HL-60 (cell line): ENCODE measurements at regions not wholly inside any gene's neighbourhood (a gene's known extent, or its start where the extent isn't known, plus 50 kb on each side); places are given as distances from the start of the nearest gene placed in this dataset.

ENCODE experiments used
- DNase-seq, 2 experiments: peaks; one replicate each; pipeline ENCODE4 v3.0.0-alpha.2; 2010 to 2020; ENCODE audit warnings: low read depth in 1 of 2, low spot score in 1 of 2
- H3K27ac ChIP-seq: fragments of 250-450 bp; sonication (Bioruptor Pico); replicated peaks from 2 replicates; pipeline ENCODE4 v1.5.1; 2020; ENCODE audit warnings: mild to moderate bottlenecking, moderate library complexity
- H3K27me3 ChIP-seq: fragments of 250-450 bp; sonication (Bioruptor Pico); 2 replicates; pipeline ENCODE4 v1.5.1; 2021; ENCODE audit warnings: mild to moderate bottlenecking, moderate library complexity; ENCODE audit not compliant: insufficient read depth, poor library complexity, severe bottlenecking
- H3K4me3 ChIP-seq: replicated peaks from 2 replicates; pipeline ENCODE4 v1.5.1; 2011; ENCODE audit warnings: mild to moderate bottlenecking, control low read depth, low read length; ENCODE audit not compliant: insufficient read depth
- GABPA ChIP-seq: IDR thresholded peaks from 2 replicates; pipeline ENCODE4 v1.6.1; 2012; ENCODE audit warnings: low read depth
- POLR2AphosphoS5 ChIP-seq: IDR thresholded peaks from 2 replicates; pipeline ENCODE4 v1.6.1; 2012; ENCODE audit warnings: low read depth
- SPI1 ChIP-seq: IDR thresholded peaks from 2 replicates; pipeline ENCODE4 v1.6.1; 2012; ENCODE audit warnings: low read depth, mild to moderate bottlenecking, borderline replicate concordance
- TF ChIP-seq, protein P1 (sequence below): IDR thresholded peaks from 2 replicates; pipeline ENCODE4 v1.6.1; 2012; ENCODE audit warnings: low read depth; ENCODE audit not compliant: insufficient replicate concordance
- TF ChIP-seq, protein P2 (sequence below): IDR thresholded peaks from one replicate; pipeline ENCODE4 v1.5.1; 2011; ENCODE audit warnings: low read length, control low read depth, inconsistent platforms; ENCODE audit not compliant: insufficient read depth

DNA sequence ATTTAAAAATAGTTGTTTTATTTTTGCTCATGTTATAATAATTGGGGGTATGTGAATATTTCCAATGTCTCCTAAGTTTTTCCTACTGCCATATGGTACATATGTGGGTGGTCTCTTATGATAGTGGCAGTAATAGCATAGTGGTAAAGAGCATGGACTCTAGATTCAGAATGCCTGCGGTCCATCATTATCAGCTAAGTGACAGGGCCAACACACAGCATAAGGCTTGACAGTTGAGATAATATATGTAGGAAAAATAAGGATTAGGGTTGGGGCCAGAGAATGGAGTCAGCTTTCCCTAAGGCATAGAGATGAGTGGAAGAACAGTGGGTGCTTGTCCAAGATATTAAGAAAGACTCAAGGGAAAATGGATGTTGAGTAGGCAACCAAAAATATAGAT lies 2707.5 kb downstream of the PCDH7 start:
- Histone ChIP-seq H3K27ac (no peak overlapping the region), H3K27me3 (no peaks in the 10 kb centered on the region), H3K4me3 (no peak overlapping the region)
- DNase-seq: no peak
- TF ChIP-seq, protein P1, sequence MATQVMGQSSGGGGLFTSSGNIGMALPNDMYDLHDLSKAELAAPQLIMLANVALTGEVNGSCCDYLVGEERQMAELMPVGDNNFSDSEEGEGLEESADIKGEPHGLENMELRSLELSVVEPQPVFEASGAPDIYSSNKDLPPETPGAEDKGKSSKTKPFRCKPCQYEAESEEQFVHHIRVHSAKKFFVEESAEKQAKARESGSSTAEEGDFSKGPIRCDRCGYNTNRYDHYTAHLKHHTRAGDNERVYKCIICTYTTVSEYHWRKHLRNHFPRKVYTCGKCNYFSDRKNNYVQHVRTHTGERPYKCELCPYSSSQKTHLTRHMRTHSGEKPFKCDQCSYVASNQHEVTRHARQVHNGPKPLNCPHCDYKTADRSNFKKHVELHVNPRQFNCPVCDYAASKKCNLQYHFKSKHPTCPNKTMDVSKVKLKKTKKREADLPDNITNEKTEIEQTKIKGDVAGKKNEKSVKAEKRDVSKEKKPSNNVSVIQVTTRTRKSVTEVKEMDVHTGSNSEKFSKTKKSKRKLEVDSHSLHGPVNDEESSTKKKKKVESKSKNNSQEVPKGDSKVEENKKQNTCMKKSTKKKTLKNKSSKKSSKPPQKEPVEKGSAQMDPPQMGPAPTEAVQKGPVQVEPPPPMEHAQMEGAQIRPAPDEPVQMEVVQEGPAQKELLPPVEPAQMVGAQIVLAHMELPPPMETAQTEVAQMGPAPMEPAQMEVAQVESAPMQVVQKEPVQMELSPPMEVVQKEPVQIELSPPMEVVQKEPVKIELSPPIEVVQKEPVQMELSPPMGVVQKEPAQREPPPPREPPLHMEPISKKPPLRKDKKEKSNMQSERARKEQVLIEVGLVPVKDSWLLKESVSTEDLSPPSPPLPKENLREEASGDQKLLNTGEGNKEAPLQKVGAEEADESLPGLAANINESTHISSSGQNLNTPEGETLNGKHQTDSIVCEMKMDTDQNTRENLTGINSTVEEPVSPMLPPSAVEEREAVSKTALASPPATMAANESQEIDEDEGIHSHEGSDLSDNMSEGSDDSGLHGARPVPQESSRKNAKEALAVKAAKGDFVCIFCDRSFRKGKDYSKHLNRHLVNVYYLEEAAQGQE: no peak
- TF ChIP-seq SPI1 (no peak), POLR2AphosphoS5 (no peak), GABPA (no peak)

DNA sequence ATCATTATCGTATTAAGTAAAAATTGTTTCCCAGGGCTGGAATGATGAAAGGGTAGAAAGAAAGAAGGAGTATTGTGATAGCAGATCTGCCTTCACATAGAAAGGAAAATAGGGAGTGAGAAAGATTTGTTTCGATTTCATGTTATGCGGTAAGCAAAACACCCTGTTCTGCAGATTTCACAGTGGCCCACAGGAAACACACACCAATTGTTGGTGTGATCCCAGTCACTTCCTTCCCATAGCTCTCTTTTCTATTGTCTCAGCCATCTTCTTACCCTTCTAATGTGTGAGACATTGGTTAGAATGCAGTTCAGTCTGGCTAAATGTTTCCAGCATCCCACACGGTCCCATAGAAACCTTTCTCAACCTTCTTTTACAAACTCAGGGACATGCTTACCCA lies 2709.8 kb downstream of the PCDH7 start:
- no peak for DNase-seq
- Histone ChIP-seq H3K4me3 (no peak overlapping the region), H3K27ac (no peak overlapping the region), H3K27me3 (no peaks in the 10 kb centered on the region)
- TF ChIP-seq, protein P2, sequence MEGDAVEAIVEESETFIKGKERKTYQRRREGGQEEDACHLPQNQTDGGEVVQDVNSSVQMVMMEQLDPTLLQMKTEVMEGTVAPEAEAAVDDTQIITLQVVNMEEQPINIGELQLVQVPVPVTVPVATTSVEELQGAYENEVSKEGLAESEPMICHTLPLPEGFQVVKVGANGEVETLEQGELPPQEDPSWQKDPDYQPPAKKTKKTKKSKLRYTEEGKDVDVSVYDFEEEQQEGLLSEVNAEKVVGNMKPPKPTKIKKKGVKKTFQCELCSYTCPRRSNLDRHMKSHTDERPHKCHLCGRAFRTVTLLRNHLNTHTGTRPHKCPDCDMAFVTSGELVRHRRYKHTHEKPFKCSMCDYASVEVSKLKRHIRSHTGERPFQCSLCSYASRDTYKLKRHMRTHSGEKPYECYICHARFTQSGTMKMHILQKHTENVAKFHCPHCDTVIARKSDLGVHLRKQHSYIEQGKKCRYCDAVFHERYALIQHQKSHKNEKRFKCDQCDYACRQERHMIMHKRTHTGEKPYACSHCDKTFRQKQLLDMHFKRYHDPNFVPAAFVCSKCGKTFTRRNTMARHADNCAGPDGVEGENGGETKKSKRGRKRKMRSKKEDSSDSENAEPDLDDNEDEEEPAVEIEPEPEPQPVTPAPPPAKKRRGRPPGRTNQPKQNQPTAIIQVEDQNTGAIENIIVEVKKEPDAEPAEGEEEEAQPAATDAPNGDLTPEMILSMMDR: no peak
- TF ChIP-seq POLR2AphosphoS5: no peak
- no peak for TF ChIP-seq SPI1
- TF ChIP-seq GABPA: no peak
- TF ChIP-seq, protein P1: no peak

DNA sequence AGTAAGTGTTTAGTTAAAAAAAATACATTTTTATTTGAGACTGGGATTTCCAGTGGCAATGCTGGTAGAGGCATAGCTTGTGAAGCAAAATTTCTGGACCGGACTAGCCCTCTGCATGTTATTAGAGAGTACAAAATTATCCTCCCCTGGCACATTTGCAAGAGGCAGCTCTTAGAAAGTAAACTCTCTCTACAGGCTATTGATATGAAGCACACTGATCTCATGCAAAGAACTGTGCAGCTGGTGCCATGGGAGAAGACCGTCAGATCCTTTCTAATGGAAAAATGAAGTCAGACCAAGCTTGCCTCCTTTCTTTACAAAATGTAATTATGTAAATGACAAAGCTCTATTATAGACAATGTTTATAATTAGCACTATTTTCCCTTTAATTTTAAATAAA lies 2717.2 kb downstream of the PCDH7 start:
- DNase-seq: no peak
- H3K27me3 ChIP-seq: no peaks in the 10 kb centered on the region
- H3K4me3 ChIP-seq: no peak overlapping the region
- H3K27ac ChIP-seq: no peak overlapping the region
- no peak for TF ChIP-seq POLR2AphosphoS5
- TF ChIP-seq, protein P1: no peak
- TF ChIP-seq, protein P2: no peak

DNA sequence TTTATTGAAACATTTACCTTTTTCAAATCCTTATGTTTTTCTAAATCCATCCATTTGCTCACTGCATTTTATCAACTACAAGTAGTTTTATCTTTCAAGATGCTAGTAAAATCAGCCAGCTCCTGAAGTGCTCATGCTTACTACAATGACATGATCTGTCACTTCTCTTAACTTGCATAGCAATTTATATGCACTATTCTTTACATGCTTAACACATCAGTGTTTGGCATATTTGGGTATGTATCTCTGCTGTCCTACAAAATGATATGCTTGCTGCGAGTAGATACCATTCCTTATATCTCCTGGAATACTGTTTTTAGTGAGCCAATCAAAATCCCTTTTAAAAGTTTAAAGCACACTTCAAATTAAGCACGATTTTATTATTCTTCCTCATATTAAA lies 2726.8 kb downstream of the PCDH7 start:
- no peak for TF ChIP-seq SPI1
- TF ChIP-seq POLR2AphosphoS5: no peak
- TF ChIP-seq, protein P2: no peak
- no peaks in the 10 kb centered on the region for H3K27me3 ChIP-seq
- H3K27ac ChIP-seq: no peak overlapping the region
- no peak for DNase-seq
- H3K4me3 ChIP-seq: no peak overlapping the region
